NCI-H2227 treated with DMSO at 0.1 percent for 48 hours (cell line): ENCODE measurements at regions not wholly inside any gene's neighbourhood (a gene's known extent, or its start where the extent isn't known, plus 50 kb on each side); places are given as distances from the start of the nearest gene placed in this dataset.

Experiments used
- DNase-seq: peaks from one replicate; lab custom pipeline; 2025; lab: John Stamatoyannopoulos, UW

- no peak for DNase-seq
Measured at GRCh38 chr16:65545413-65545956, 423.6 kb upstream of the CDH11 start.

GRCh38 chr16:65543781-65544740 lies 422.2 kb upstream of the CDH11 start:
- no peak for DNase-seq

- no peak for DNase-seq
Measured at GRCh38 chr16:65541646-65542045, 419.8 kb upstream of the CDH11 start.

- no peak for DNase-seq
Measured at GRCh38 chr16:65540901-65541300, 419.0 kb upstream of the CDH11 start.

GRCh38 chr16:65538976-65539375 lies 417.1 kb upstream of the CDH11 start:
- DNase-seq = no peak

GRCh38 chr16:65537336-65537735 lies 415.5 kb upstream of the CDH11 start:
- DNase-seq = no peak

GRCh38 chr16:65534121-65534528 lies 412.3 kb upstream of the CDH11 start:
- DNase-seq = no peak

- DNase-seq = no peak
Measured at GRCh38 chr16:65532846-65533245, 411.0 kb upstream of the CDH11 start.

GRCh38 chr16:65532258-65532657 lies 410.4 kb upstream of the CDH11 start:
- no peak for DNase-seq

- DNase-seq = no peak
Measured at GRCh38 chr16:65531475-65531874, 409.6 kb upstream of the CDH11 start.

- no peak for DNase-seq
Measured at GRCh38 chr16:65525707-65526106, 403.8 kb upstream of the CDH11 start.

GRCh38 chr16:65524997-65525396 lies 403.1 kb upstream of the CDH11 start:
- DNase-seq = no peak

- no peak for DNase-seq
Measured at GRCh38 chr16:65524231-65524630, 402.4 kb upstream of the CDH11 start.

GRCh38 chr16:65523283-65523944 lies 401.6 kb upstream of the CDH11 start:
- DNase-seq = no peak

GRCh38 chr16:65522412-65522811 lies 400.5 kb upstream of the CDH11 start:
- no peak for DNase-seq

- no peak for DNase-seq
Measured at GRCh38 chr16:65521633-65522328, 399.9 kb upstream of the CDH11 start.

- no peak for DNase-seq
Measured at GRCh38 chr16:65519402-65519801, 397.5 kb upstream of the CDH11 start.

- DNase-seq = no peak
Measured at GRCh38 chr16:65515193-65515592, 393.3 kb upstream of the CDH11 start.

- no peak for DNase-seq
Measured at GRCh38 chr16:65510850-65511249, 389.0 kb upstream of the CDH11 start.

GRCh38 chr16:65510241-65510640 lies 388.4 kb upstream of the CDH11 start:
- DNase-seq = no peak

- DNase-seq = no peak
Measured at GRCh38 chr16:65509172-65509571, 387.3 kb upstream of the CDH11 start.

- DNase-seq = no peak
Measured at GRCh38 chr16:65500919-65501318, 379.1 kb upstream of the CDH11 start.
